ENCODE measurements at regions not wholly inside any gene's neighbourhood (a gene's known extent, or its start where the extent isn't known, plus 50 kb on each side); places are given as distances from the start of the nearest gene placed in this dataset.

DNA sequence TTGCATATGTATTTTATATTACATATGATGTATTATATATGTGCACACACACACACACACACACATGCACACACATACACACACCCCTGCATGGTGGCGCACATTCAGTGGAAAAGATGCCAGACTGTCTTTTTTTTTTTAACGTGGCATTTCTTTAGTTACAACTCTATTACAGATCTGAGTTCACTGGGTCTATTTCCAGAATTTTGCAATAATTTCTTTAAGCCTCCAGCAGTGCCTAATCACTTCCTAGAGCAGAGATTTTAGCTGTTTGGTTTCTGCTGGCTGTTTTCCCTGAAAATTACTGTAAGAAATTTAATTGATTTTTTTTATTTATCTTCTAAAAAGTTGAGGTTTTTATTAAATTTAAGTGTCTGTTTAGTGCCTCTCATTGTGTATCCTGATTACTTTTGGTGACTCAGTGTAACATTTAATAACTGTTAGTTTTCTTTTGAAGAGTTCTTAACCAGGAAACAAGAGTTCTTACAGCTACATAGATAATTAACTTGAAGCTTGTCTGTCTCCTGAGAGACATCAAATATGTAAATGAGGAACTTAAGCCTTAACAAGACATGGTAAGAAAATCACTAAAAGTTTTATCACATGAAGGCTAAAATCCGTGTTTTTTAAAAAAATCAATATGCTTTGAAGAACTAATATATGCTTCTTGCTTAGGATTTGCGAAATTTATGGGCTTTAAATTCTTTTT lies 232.0 kb downstream of the MDFIC start:
- TF ChIP-seq, protein P1, sequence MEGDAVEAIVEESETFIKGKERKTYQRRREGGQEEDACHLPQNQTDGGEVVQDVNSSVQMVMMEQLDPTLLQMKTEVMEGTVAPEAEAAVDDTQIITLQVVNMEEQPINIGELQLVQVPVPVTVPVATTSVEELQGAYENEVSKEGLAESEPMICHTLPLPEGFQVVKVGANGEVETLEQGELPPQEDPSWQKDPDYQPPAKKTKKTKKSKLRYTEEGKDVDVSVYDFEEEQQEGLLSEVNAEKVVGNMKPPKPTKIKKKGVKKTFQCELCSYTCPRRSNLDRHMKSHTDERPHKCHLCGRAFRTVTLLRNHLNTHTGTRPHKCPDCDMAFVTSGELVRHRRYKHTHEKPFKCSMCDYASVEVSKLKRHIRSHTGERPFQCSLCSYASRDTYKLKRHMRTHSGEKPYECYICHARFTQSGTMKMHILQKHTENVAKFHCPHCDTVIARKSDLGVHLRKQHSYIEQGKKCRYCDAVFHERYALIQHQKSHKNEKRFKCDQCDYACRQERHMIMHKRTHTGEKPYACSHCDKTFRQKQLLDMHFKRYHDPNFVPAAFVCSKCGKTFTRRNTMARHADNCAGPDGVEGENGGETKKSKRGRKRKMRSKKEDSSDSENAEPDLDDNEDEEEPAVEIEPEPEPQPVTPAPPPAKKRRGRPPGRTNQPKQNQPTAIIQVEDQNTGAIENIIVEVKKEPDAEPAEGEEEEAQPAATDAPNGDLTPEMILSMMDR (conservative IDR thresholded peaks at IDR 0.05; ENCODE audit: low read depth, low read length), result no peak
- no peak overlapping the region for H3K4me3 ChIP-seq (ENCODE audit: low read depth, low read length)
- DNase-seq (ENCODE audit: low read depth), result no peak

DNA sequence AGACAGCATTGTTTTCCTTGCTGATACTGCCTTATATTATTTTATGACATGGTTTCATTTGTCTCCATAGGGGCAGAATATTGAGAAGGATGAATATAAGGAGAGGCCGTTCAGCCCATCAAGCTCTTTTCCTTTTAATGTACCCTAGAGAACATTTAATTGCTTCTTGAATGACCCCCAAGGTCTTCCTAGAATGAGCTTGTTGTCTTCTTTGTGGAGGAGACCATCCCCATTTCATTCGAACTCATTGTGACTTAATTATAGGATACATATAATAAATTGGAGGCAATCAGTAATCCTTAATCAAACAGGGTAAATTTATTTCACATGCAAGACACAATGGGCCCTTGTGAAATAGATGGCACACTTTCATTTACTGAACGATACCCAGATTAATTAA lies 231.3 kb downstream of the MDFIC start:
- no peak overlapping the region for H3K4me3 ChIP-seq (ENCODE audit: low read depth, low read length)
- no peak for DNase-seq (ENCODE audit: low read depth)
- TF ChIP-seq, protein P1 (conservative IDR thresholded peaks at IDR 0.05; ENCODE audit: low read depth, low read length), result no peak

DNA sequence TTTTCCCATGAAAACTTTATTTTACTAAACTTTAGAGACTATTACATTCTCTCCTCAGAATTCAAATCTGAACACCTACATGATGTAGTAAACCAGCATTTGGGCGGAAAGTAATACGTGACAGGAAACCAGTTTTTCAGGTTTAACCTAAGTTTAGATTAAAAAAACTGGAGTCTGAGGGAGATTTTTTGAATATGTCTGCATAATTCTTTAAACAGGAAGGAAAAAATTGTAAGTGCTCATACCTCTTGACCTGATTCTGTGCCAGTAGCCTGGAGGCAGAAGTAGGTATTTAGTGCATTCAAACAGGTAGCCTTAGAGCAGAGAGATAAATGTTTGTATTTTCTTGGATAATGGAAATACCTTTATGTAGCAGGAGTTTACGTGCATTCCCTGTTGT lies 224.3 kb downstream of the MDFIC start:
- no peak overlapping the region for H3K4me3 ChIP-seq (ENCODE audit: low read depth, low read length)
- TF ChIP-seq, protein P1 (conservative IDR thresholded peaks at IDR 0.05; ENCODE audit: low read depth, low read length), result no peak
- no peak for DNase-seq (ENCODE audit: low read depth)

DNA sequence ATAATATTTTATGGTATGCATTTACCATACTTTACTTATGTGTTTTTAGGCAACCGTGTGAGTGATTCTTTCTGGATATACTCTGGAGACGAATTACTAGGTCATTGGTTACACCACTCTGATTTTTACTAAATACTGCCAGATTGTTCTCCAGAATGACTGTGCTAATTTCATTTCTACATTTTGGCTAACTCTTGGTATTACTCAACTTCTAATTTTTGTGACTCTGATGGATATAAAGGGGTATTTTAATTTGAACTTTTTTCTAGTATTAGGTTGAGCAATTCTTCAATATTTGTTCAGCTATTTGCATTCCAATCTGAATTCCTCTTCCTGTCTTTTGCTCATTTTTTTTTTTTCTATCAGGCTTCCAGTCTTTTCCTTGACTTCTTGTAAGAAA lies 223.6 kb downstream of the MDFIC start:
- no peak for DNase-seq (ENCODE audit: low read depth)

DNA sequence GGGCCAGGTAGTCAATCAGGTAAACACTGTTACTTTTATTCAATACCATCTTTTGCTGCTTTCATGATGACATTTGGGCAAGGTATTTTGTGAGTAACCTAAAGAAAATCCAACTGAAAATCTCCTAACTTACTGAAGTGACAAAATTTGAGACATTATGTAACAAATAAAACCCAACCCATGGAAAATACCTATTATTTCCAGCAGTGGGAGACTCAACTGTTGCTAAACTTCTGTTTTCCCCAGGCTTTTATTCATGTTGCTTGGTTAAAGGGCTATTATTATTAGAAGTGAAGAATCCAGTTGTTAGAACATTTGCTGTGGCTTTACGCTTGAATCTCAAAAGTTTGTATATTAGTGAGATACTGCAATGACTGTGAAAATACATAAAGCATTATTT lies 215.9 kb downstream of the MDFIC start:
- no peak overlapping the region for H3K4me3 ChIP-seq (ENCODE audit: low read depth, low read length)
- TF ChIP-seq, protein P1 (conservative IDR thresholded peaks at IDR 0.05; ENCODE audit: low read depth, low read length), result no peak
- no peak for DNase-seq (ENCODE audit: low read depth)

More for the DNA sequence above, 223.6 kb downstream of the MDFIC start:
- no peak overlapping the region for H3K4me3 ChIP-seq (ENCODE audit: low read depth, low read length)
- TF ChIP-seq, protein P1 (conservative IDR thresholded peaks at IDR 0.05; ENCODE audit: low read depth, low read length), result no peak

DNA sequence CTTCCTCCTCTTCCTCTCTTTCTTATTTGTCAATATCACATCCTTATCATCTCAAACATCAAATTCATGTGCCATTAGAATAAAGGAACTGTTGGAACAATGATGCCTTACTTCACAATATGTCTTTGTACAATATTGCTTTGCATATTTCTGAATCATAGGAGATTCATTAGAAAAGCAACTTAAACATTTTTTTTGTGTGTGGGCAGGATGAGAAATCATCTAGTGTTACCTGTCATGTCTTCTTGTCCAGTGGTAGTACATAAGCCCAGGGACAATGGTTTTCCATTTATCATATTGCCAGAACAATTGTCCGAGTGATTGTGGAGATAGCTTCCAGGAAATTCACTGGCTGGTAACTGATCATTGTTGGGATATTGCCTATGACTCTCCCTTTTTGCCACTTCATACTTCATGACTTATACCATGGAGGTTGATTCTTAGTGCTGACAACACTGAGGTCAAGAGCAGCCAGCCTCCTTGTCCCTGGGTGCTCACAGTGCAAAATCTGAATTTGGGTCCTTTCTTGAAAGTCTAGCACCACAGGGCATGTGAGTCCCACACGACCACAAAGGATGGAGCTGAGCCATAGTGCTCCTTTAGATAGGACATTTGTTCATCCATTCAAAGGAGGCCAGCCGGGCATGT lies 215.0 kb downstream of the MDFIC start:
- DNase-seq (ENCODE audit: low read depth), result no peak
- TF ChIP-seq, protein P1 (conservative IDR thresholded peaks at IDR 0.05; ENCODE audit: low read depth, low read length), result no peak
- no peak overlapping the region for H3K4me3 ChIP-seq (ENCODE audit: low read depth, low read length)
